OCI-LY3 (cell line): ENCODE measurements at regions not wholly inside any gene's neighbourhood (a gene's known extent, or its start where the extent isn't known, plus 50 kb on each side); places are given as distances from the start of the nearest gene placed in this dataset.

Experiments
- H2AFZ ChIP-seq: fragments of 200-600, 300-600 bp; shearing (Covaris generic); 2 replicates; pipeline ENCODE4 v1.6.0; 2014; ENCODE audit warnings: antibody characterized with exemption, low read depth, low read length
- H3K27ac ChIP-seq: fragments of 200-600, 300-600 bp; sonication (generic); 2 replicates; pipeline ENCODE4 v1.5.1; 2014; ENCODE audit warnings: mild to moderate bottlenecking, low read length, moderate library complexity, mixed read lengths
- H3K27me3 ChIP-seq: fragments of 200-600, 300-600 bp; sonication (generic); 2 replicates; pipeline ENCODE4 v1.6.1; 2014; ENCODE audit warnings: low read depth, low read length, mixed read lengths
- H3K36me3 ChIP-seq: fragments of 200-600, 300-600 bp; sonication (generic); replicated peaks from 2 replicates; pipeline ENCODE3; 2014; ENCODE audit warnings: low read depth, low read length, mixed read lengths
- H3K4me1 ChIP-seq: fragments of 300-600, 200-600 bp; sonication (generic); 2 replicates; pipeline ENCODE4 v1.6.1; 2014; ENCODE audit warnings: low read length, mixed read lengths
- H3K4me2 ChIP-seq: fragments of 200-600, 300-600 bp; sonication (generic); 2 replicates; pipeline ENCODE4 v1.6.1; 2014; ENCODE audit warnings: low read length, mixed read lengths
- H3K4me3 ChIP-seq: fragments of 300-600, 200-600 bp; sonication (generic); 2 replicates; pipeline ENCODE4 v1.5.1; 2014; ENCODE audit warnings: antibody characterized with exemption, mild to moderate bottlenecking, low read length, moderate library complexity
- H3K79me2 ChIP-seq: fragments of 300-600, 200-600 bp; shearing (Covaris generic); 2 replicates; pipeline ENCODE4 v1.6.1; 2014; ENCODE audit warnings: mild to moderate bottlenecking, low read length, mixed read lengths
- H3K9ac ChIP-seq: fragments of 300-600, 200-600 bp; shearing (Covaris generic); 2 replicates; pipeline ENCODE4 v1.6.0; 2014; ENCODE audit warnings: mild to moderate bottlenecking, low read length, moderate library complexity
- H3K9me3 ChIP-seq: fragments of 200-600, 300-600 bp; shearing (Covaris generic); 2 replicates; pipeline ENCODE4 v1.6.1; 2014; ENCODE audit warnings: low read length, mixed read lengths; ENCODE audit not compliant: insufficient read depth
- H4K20me1 ChIP-seq: fragments of 200-600, 300-600 bp; sonication (generic); 2 replicates; pipeline ENCODE4 v1.6.1; 2016; ENCODE audit warnings: low read length, mixed read lengths; ENCODE audit not compliant: insufficient read depth
- CTCF ChIP-seq: fragments of 200-600, 300-600 bp; sonication (generic); IDR thresholded peaks from 2 replicates; pipeline ENCODE4 v1.5.1; 2014; ENCODE audit warnings: antibody characterized with exemption, low read length, low read depth
- EZH2phosphoT487 ChIP-seq: fragments of 200-600 bp; shearing (Covaris generic); IDR thresholded peaks from 2 replicates; pipeline ENCODE4 v1.6.1; 2018; ENCODE audit warnings: antibody characterized with exemption, mixed run types, low read depth

DNA sequence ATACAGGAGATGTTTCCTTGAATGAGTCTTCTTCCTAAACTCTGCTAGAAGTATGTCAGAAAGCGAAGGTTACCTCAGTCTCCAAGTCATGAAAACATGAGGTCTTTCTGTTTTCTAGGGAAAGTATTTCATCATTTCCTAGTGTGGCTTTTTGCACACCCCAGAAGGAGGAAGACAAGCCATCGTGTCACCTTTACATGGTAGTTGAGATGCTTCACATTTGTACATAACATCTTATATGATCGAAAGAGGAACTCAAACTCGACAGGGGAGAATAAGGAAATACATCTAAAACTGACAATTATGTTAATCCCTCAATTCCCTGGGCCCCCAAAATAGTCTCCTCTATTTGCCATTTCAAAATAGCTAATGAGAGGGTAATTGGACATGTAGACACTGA, 214.1 kb upstream of the PLEKHG7 start:
- Histone ChIP-seq H3K4me1 (peaks cover 68% of the 10 kb centered on the region), H3K4me2 (peak overlapping the region; percentile 72), H3K9me3 (peaks cover 8% of the 10 kb centered on the region), H3K27ac (peak overlapping the region; percentile 81), H2AFZ (peak overlapping the region; percentile 66), H3K79me2 (no peaks in the 10 kb centered on the region), H3K9ac (peak overlapping the region; percentile 54), H3K4me3 (peak overlapping the region; percentile 43), H4K20me1 (no peaks in the 10 kb centered on the region), H3K27me3 (no peaks in the 10 kb centered on the region), H3K36me3 (peaks cover 20% of the 10 kb centered on the region)
- TF ChIP-seq EZH2phosphoT487 (no peak), CTCF (no peak)

DNA sequence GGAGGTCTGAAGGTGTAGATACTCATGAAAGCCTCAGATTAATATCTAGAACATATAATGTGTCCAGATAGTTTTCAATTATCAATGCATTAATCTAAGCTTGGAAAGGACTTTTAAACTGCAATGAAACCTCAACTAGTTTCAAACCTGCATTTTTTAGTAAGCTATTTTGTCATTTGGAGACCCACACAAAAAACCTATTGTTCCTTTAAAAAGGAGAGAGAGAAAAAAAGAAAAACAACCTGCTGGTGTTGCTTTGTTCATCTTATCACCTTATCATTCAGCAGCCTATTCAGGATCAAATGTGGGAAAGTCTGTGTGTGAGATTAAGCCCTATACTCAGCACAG, 215.7 kb upstream of the PLEKHG7 start:
- H4K20me1 ChIP-seq = no peaks in the 10 kb centered on the region
- H2AFZ ChIP-seq = no peak overlapping the region
- no peaks in the 10 kb centered on the region for H3K27me3 ChIP-seq
- peak overlapping the region; percentile 46 for H3K4me2 ChIP-seq
- TF ChIP-seq CTCF = no peak
- no peak for TF ChIP-seq EZH2phosphoT487
- H3K79me2 ChIP-seq = no peaks in the 10 kb centered on the region
- H3K4me1 ChIP-seq = peaks cover 63% of the 10 kb centered on the region
- 0 out of 2 replicates have a peak overlapping the region, but pooled peaks have one; percentile 1 for H3K4me3 ChIP-seq
- H3K9me3 ChIP-seq = peaks cover 6% of the 10 kb centered on the region
- H3K27ac ChIP-seq = peak overlapping the region; percentile 81
- H3K9ac ChIP-seq = peak overlapping the region; percentile 42; the same call in 1 of the 2 replicates
- H3K36me3 ChIP-seq = peaks cover 16% of the 10 kb centered on the region

GRCh38 chr12:92486443-92487137, 216.2 kb upstream of the PLEKHG7 start:
- Histone ChIP-seq H3K27ac (peak overlapping the region; percentile 81), H4K20me1 (no peaks in the 10 kb centered on the region), H3K4me1 (peaks cover 57% of the 10 kb centered on the region), H3K79me2 (no peaks in the 10 kb centered on the region), H3K4me2 (peak overlapping the region; percentile 46), H3K9me3 (peaks cover under 1% of the 10 kb centered on the region), H3K27me3 (no peaks in the 10 kb centered on the region), H2AFZ (peak overlapping the region; percentile 12; the same call in 1 of the 2 replicates), H3K9ac (peak overlapping the region; percentile 42; the same call in 1 of the 2 replicates), H3K36me3 (peaks cover 12% of the 10 kb centered on the region), H3K4me3 (peak overlapping the region; percentile 1; the same call in 1 of the 2 replicates)
- TF ChIP-seq CTCF = no peak

DNA sequence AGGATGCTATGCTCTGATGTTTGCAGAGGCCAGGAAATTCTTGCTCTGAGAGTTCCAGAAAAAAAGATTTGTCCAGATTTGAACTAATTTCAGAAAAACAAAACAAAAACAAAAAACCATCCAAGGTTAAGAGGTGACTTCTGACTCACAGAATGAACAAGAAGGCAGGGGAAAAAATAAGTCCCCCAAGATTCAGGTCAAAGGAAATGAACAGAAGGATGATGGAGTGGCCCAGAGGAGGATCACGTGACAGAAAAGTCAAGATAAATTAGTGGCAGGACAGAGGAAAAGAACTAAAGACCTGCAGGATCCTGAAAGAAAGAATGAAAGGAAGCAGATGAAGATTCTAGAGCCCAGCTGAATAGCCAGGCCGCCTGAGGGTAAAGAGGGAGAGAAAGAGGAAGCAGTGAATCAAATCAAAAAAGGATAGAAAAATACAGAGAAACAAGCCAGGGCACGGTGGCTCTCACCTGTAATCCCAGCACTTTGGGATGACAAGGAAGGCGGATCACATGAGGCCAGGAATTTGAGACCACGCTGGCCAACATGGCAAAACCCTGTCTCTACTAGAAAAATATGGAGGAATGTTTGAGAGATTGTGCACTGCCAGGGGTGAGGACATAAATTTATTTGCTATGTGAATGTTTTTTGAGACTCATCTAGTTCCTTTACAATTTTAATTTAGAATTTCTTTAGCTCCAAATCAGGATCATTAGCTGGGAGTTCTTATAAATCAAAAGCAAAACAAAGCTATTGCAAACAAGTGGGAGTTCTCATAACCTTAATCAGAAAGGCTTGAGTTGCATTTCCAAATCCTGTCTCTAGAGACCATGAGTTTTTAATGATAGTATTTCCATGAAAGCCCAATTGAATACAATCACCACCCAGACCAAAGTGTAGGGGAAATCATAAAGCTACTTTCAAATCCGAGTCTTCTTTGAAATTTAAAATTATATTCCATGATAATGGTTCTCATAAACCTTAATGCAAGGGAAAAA, 217.1 kb upstream of the PLEKHG7 start:
- H3K4me3 ChIP-seq = no peak overlapping the region
- H3K79me2 ChIP-seq = no peaks in the 10 kb centered on the region
- H3K27ac ChIP-seq = peak overlapping the region; percentile 81
- no peaks in the 10 kb centered on the region for H3K9me3 ChIP-seq
- peak overlapping the region; percentile 46 for H3K4me2 ChIP-seq
- 0 out of 2 replicates have a peak overlapping the region, but pooled peaks have one; percentile 15 for H2AFZ ChIP-seq
- no peak for TF ChIP-seq CTCF
- no peak for TF ChIP-seq EZH2phosphoT487
- H3K9ac ChIP-seq = peak overlapping the region; percentile 42; the same call in 1 of the 2 replicates
- peaks cover 3% of the 10 kb centered on the region for H3K36me3 ChIP-seq
- H3K27me3 ChIP-seq = no peaks in the 10 kb centered on the region
- H3K4me1 ChIP-seq = peaks cover 57% of the 10 kb centered on the region
- no peaks in the 10 kb centered on the region for H4K20me1 ChIP-seq
